NCI-H82 (cell line): ENCODE measurements at regions not wholly inside any gene's neighbourhood (a gene's known extent, or its start where the extent isn't known, plus 50 kb on each side); places are given as distances from the start of the nearest gene placed in this dataset.

Experiments used
- DNase-seq: peaks from one replicate; lab custom pipeline; 2025; lab: John Stamatoyannopoulos, UW

- no peak for DNase-seq
These were observed 414.3 kb downstream of the MEIS1 start for GRCh38 chr2:66849153-66849755.

DNA sequence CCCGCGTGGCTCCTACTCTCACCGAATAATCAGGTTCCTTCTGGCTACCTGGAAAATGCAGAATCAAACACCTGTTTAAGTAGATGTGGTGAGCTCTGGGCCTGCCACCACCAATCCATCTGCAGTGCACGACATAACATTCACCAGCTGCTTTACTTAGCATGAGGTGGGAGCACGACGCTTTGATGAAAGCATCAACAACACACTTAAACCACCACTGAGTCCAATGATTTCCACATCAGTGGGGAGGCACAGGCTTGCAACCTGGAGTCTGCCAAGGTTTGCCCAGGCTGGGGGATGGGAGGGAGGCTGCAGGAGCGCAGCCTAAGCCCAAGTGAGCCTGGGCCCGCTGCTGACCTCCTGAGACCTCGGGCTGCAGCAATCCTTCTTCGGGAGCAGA is 415.5 kb downstream of the MEIS1 start:
- no peak for DNase-seq

DNA sequence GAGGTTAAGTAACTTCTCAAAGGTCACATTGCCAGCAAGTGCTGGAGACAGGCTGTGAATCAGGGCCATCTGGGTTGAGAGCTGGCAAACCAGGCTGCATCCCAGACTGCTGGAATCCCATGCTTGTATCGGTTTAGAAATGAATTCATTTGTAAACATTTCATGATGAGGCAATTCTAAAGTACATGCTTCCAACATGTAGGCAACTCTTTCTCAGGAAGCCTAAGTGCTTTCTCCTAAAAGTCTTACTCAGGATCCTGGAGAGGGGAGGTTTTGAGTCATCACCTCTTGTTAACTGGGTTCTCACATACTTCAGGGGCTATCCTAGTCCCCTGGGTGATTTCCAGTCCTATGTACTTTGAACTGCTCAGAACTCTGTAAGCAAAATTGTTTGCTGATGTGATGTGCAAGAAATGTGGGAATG is 416.5 kb downstream of the MEIS1 start:
- no peak for DNase-seq

GRCh38 chr2:66852953-66853352 is 418.0 kb downstream of the MEIS1 start:
- no peak for DNase-seq

- DNase-seq, result no peak
These were observed 418.7 kb downstream of the MEIS1 start for GRCh38 chr2:66853585-66853984.

DNA sequence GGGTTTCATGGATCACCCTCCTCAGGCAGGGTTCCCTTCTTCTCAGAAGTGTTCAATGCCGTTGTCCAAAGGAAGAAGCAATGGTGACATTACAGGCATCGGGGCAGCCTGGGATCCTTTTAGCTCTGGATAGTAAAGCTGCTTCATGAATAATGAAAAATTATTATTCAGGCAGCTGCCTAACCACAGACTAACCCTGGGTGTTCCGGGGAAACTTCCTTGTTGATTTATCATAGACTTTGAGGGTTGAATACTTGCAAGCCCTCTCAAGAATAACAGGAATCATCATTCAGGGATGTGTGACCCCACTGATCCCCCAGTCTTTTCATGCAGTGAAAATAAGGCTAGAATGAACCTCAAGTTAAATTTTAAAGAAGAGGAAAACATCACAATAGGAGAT is 419.4 kb downstream of the MEIS1 start:
- no peak for DNase-seq

DNA sequence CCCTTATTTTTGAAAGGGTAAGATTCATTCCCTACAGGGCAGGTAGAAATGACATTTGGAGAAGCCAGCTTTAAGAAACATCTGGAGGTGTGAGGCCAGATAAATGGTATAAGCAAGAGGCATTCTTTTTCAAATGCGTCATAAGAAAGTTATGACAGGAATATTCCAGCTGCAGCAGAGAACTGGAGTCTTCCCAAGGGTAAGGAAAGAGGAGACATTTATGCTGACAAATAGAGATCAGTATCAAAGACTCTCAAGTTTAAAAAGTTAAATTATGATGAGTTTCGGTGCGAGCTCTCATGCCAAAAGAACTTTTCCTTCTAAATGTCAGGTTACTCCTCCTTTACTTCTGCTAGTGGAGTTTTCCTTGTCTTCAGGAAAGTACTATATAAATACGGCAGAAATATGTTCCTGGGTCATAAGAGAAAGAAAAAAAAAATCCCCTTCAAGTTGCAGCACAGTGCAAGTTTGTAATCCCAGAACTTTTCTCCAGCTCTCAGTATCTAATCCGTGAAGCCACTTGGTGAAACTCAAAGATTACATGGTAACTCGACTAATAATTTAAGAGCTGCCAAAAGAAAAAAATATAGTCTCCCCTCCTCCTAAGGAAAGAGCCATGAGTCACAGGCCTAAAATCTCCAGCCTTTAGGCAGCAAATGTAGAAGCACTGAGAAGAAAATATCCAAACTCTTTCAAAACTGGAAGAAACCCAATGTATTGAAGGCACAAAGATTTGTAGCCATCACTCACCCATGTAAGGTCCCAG is 428.1 kb downstream of the MEIS1 start:
- no peak for DNase-seq

DNA sequence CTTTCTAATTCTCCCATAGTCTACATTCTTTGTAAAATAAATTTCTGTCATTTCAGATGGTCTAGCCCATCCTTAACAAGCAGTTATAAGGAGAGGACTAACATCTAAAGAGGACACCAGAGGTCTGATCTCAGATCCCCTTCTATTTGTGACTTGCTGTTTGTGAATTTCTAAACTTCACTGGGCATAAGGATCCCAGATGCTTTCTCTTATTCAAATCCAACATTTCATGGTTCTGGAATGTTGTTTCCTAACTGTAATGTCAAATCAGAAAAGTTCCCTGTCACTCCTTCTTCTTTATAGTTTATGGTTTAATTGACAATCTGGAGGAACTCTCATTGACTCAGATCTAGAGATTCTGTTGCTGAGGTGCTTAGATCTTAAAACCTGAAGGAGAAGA is 430.2 kb downstream of the MEIS1 start:
- no peak for DNase-seq

DNA sequence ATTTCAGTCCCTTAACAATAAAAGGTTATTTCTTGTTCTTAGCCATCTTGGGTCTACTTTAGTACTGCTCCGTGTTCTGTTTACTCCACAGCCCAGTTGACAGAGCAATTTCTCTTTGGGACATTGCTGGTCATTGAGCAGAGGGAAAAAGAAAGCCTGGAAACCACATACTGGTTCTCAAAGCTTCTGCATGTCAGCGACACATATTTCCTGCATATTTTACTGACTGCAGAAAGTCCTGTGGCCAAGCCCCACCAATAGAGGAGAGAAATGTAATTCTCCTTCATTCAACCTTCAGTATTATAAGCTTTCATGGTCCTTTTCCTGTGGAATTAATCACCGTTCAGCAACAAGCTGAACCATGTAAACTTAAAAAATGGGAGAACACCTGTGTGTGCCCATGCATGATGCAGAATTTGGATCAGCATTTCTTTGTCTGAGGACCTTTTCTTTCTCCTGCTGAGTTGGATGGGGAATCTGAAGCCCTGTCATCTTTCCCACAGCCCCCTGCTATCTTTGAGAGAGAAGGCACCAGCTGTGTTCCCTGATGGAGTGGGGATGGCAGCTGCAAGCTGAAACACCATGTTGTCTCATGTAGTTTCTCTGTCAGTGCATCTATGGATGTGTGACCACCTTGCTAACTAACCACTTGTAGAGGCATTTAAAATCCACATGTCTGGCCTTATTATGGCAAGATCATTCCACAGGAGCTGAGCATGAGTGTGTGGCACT is 431.6 kb downstream of the MEIS1 start:
- no peak for DNase-seq

DNA sequence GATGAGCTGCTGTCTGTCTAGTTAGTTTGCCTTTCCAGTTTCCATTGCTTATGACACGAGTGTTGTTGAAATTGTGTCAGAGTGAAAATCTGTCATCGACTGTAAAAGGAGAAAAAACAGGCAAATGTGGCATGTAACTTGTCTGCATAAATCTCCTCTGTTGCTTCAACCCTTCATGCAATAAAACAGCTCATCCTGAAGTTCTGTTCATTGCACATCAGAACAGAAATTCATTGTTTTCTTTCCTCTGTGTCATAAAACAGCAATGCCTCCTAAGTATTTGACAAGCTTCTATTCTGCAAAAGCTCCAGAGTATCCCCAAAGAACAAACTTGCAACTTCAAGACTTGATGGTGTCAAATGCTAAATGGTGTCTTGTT is 432.1 kb downstream of the MEIS1 start:
- DNase-seq, result no peak

DNA sequence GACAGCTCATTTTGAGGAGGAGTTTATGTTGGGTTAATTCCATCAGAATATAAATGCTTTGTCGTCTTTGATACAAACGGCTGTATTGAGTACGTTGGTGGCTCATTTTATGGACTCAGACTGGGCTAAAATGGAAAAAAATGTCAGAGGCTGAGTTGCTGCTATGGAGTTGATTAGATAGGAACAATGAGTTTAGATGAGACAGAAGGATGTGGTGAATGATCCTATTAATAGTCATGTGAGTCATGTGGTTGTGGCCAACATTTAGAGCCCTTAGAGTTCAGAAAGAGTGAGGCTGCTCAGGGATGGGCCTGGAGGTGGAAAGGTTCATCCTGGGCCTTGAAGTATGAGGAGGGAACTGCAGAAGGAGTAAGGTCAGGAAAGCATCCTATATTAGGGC is 434.2 kb downstream of the MEIS1 start:
- DNase-seq, result no peak

GRCh38 chr2:66872081-66872985 is 437.4 kb downstream of the MEIS1 start:
- DNase-seq, result no peak

GRCh38 chr2:66872986-66873754 is 438.2 kb downstream of the MEIS1 start:
- no peak for DNase-seq

DNA sequence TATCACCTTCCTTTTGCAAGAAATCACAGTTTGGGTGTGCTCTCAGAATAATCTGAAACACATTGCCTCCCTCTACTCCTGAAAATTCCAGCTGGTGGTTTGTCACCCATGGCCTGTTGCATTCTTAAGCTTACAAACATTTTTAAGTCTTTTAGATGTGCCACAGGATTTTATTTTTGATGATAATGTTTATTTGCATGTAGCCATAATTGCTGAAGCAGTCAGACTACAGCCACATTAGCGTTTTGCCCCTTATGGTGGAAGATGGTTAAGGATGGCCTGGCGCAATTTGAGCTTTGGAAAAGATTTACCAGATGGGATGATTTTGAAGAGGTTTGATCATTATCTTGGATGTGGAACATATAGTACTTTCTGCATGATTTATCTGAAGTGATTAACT is 439.5 kb downstream of the MEIS1 start:
- no peak for DNase-seq

DNA sequence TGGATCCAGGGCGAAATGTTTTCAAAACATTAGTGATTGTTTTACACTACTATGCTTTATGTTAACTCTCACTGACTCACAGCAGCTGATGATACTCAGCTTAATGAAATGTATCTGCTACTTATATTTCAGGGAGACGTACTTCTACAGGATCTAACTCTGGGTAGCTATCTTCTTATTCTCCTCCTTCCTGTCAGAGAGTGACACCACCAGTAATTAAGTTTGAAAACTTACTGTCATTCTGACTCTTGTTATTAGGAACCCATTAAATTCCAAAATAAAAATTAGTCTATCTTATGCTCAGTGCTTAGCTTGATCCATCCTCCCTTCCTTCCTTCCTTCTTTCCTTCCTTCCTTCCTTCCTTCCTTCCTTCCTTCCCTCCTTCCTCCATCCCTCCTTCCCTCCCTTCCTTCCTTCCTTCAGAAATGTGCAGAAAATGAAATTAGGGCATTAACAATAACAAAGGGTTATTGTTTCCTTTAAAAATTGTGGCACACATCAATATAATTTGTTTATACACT is 441.1 kb downstream of the MEIS1 start:
- DNase-seq, result no peak

GRCh38 chr2:66885775-66886383 is 451.0 kb downstream of the MEIS1 start:
- no peak for DNase-seq

GRCh38 chr2:66888246-66888645 is 453.3 kb downstream of the MEIS1 start:
- no peak for DNase-seq

- no peak for DNase-seq
These were observed 454.1 kb downstream of the MEIS1 start for GRCh38 chr2:66888791-66889631.

DNA sequence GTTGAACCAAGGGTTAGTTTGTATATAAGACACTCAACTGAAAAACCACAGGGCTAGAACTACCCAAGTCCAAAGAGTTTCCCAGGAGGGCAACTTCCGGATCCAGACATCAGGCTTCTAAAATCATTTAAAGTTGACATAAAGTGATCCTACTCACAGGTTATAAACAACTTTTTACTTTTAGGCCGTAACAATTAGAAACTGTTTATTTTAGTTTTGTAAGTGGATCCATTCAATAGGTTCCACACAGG is 454.6 kb downstream of the MEIS1 start:
- DNase-seq, result no peak

DNA sequence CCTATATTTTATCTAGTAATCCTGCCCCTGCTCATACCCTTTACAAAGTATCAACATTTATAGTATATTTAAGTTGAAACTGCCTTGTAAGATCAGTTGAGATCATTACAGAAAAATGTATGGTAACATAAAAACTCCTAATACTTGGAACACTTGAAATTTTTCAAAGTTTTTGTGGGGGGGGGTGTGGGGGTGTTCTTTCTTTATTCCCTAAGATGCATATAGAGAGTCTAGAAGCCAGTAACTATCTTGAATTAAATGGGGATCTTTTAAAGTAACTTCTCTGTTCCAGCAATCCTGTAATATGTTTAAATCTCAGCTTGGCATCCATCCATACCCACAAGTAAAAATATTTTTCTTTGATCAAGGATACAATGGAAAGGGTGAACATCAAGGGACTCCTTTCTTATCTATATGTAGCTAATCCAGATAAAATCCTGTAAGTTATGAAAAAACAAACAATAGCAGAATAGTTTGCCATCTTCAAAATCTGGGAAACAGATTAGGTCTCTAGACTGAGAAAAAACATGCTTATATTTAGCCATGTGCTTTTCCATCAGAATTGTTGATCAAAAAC is 455.3 kb downstream of the MEIS1 start:
- DNase-seq, result no peak
